ENCODE measurements at regions not wholly inside any gene's neighbourhood (a gene's known extent, or its start where the extent isn't known, plus 50 kb on each side); places are given as distances from the start of the nearest gene placed in this dataset.

- H2AFZ ChIP-seq (ENCODE audit: low read depth): no peak overlapping the region
- H3K9ac ChIP-seq: no peak overlapping the region
- TF ChIP-seq, protein P1, sequence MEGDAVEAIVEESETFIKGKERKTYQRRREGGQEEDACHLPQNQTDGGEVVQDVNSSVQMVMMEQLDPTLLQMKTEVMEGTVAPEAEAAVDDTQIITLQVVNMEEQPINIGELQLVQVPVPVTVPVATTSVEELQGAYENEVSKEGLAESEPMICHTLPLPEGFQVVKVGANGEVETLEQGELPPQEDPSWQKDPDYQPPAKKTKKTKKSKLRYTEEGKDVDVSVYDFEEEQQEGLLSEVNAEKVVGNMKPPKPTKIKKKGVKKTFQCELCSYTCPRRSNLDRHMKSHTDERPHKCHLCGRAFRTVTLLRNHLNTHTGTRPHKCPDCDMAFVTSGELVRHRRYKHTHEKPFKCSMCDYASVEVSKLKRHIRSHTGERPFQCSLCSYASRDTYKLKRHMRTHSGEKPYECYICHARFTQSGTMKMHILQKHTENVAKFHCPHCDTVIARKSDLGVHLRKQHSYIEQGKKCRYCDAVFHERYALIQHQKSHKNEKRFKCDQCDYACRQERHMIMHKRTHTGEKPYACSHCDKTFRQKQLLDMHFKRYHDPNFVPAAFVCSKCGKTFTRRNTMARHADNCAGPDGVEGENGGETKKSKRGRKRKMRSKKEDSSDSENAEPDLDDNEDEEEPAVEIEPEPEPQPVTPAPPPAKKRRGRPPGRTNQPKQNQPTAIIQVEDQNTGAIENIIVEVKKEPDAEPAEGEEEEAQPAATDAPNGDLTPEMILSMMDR (conservative IDR thresholded peaks at IDR 0.05; ENCODE audit: low read depth, low read length): no peak
- H3K4me1 ChIP-seq (ENCODE audit: low read depth, poor library complexity, severe bottlenecking): no peaks in the 10 kb centered on the region
- no peak overlapping the region for H3K4me2 ChIP-seq
- H3K27ac ChIP-seq: no peak overlapping the region
- H3K79me2 ChIP-seq (ENCODE audit: insufficient read depth, low read depth): no peaks in the 10 kb centered on the region
- no peaks in the 10 kb centered on the region for H3K27me3 ChIP-seq (ENCODE audit: insufficient read depth, low read depth)
- H3K36me3 ChIP-seq (ENCODE audit: insufficient read depth): no peaks in the 10 kb centered on the region
- H3K4me3 ChIP-seq (IDR thresholded peaks at IDR 0.05; ENCODE audit: insufficient read depth, low read depth, low read length): no peak overlapping the region
- H4K20me1 ChIP-seq (ENCODE audit: insufficient read depth): no peaks in the 10 kb centered on the region
Observed at GRCh38 chrX:144683247-144683646, 564.1 kb upstream of the SPANXN1 start.

DNA sequence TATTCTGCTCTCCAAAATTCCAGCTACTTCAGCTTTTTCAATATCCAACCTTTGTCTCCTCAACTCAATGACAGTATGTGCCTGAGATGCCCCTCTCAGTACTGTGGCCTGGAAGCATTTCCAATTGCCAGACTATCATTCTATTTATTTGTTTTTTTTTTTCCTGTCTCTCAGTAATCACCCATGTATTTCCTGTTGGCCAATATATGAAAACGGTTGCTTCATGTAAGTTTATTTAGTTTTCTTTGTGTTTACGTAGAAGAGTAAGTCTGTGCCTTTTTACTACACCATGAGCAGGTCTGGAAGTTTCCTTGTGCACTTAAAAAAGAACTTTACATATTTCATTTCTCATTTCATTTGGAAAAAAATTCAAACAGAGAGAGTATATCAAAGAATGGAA lies 537.5 kb upstream of the SPANXN1 start:
- TF ChIP-seq, protein P1 (conservative IDR thresholded peaks at IDR 0.05; ENCODE audit: low read depth, low read length): no peak
- H3K36me3 ChIP-seq (ENCODE audit: insufficient read depth): no peaks in the 10 kb centered on the region
- no peaks in the 10 kb centered on the region for H3K79me2 ChIP-seq (ENCODE audit: insufficient read depth, low read depth)
- H3K27me3 ChIP-seq (ENCODE audit: insufficient read depth, low read depth): no peaks in the 10 kb centered on the region
- no peak overlapping the region for H3K4me3 ChIP-seq (IDR thresholded peaks at IDR 0.05; ENCODE audit: insufficient read depth, low read depth, low read length)
- no peak overlapping the region for H3K4me2 ChIP-seq
- no peak overlapping the region for H3K27ac ChIP-seq
- H3K4me1 ChIP-seq (ENCODE audit: low read depth, poor library complexity, severe bottlenecking): no peaks in the 10 kb centered on the region
- H4K20me1 ChIP-seq (ENCODE audit: insufficient read depth): no peaks in the 10 kb centered on the region
- H2AFZ ChIP-seq (ENCODE audit: low read depth): no peak overlapping the region
- H3K9ac ChIP-seq: no peak overlapping the region

DNA sequence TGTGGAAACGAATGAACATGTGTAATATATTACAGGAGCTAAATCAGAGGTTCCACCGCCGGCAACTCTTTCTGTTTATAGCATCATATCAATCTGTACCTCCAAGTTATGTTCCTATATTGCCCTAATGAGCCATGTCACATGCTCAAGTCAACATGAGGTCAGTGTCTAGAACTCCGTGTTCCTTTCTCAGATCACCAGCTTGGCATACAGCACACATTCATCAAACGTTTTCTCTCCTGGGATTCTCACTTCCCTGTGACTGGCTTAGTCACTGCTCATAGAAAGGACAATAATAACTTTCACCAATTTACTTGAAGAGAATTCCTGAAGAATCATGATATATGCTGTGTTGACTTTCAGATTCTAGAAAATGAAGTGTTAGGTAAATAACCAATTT lies 532.0 kb upstream of the SPANXN1 start:
- Histone ChIP-seq H3K9ac (no peak overlapping the region), H3K79me2 (ENCODE audit: insufficient read depth, low read depth) (no peaks in the 10 kb centered on the region), H3K4me1 (ENCODE audit: low read depth, poor library complexity, severe bottlenecking) (no peaks in the 10 kb centered on the region), H3K4me3 (IDR thresholded peaks at IDR 0.05; ENCODE audit: insufficient read depth, low read depth, low read length) (no peak overlapping the region), H3K27me3 (ENCODE audit: insufficient read depth, low read depth) (no peaks in the 10 kb centered on the region), H2AFZ (ENCODE audit: low read depth) (no peak overlapping the region), H3K27ac (no peak overlapping the region), H4K20me1 (ENCODE audit: insufficient read depth) (no peaks in the 10 kb centered on the region), H3K4me2 (no peak overlapping the region), H3K36me3 (ENCODE audit: insufficient read depth) (no peaks in the 10 kb centered on the region)
- TF ChIP-seq, protein P1 (conservative IDR thresholded peaks at IDR 0.05; ENCODE audit: low read depth, low read length): no peak

GRCh38 chrX:144716187-144716586 lies 531.1 kb upstream of the SPANXN1 start:
- H2AFZ ChIP-seq (ENCODE audit: low read depth): no peak overlapping the region
- no peaks in the 10 kb centered on the region for H3K4me1 ChIP-seq (ENCODE audit: low read depth, poor library complexity, severe bottlenecking)
- no peak overlapping the region for H3K9ac ChIP-seq
- TF ChIP-seq, protein P1 (conservative IDR thresholded peaks at IDR 0.05; ENCODE audit: low read depth, low read length): no peak
- no peak overlapping the region for H3K4me2 ChIP-seq
- H3K27ac ChIP-seq: no peak overlapping the region
- no peaks in the 10 kb centered on the region for H3K36me3 ChIP-seq (ENCODE audit: insufficient read depth)
- H3K27me3 ChIP-seq (ENCODE audit: insufficient read depth, low read depth): no peaks in the 10 kb centered on the region
- H4K20me1 ChIP-seq (ENCODE audit: insufficient read depth): no peaks in the 10 kb centered on the region
- no peaks in the 10 kb centered on the region for H3K79me2 ChIP-seq (ENCODE audit: insufficient read depth, low read depth)
- no peak overlapping the region for H3K4me3 ChIP-seq (IDR thresholded peaks at IDR 0.05; ENCODE audit: insufficient read depth, low read depth, low read length)
